HS-27A (cell line): ENCODE measurements at regions not wholly inside any gene's neighbourhood (a gene's known extent, or its start where the extent isn't known, plus 50 kb on each side); places are given as distances from the start of the nearest gene placed in this dataset.

Source experiments
- DNase-seq: peaks from one replicate; pipeline ENCODE4 v3.0.0-alpha.2; 2012; ENCODE audit warnings: low read depth, missing footprints

DNA sequence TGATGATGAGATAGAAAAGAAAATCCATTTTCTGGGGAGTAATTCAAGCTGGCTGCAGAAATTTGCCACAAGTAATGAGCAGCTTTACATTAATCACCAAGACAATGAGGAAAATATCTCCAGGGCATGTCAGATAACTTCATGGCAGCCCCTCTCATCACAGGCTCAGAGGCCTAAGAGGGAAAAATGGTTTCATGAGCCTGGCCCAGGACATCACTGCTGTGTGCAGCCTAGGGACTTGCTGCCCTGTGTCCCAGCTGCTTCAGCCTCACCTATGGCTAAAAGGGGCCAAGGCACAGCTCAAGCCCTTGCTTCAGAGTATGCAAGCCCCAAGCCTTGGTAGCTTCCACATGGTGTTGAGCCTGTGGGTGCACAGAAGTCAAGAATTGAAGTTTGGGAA, 161.7 kb downstream of the OPA1 start:
- DNase-seq: no peak

DNA sequence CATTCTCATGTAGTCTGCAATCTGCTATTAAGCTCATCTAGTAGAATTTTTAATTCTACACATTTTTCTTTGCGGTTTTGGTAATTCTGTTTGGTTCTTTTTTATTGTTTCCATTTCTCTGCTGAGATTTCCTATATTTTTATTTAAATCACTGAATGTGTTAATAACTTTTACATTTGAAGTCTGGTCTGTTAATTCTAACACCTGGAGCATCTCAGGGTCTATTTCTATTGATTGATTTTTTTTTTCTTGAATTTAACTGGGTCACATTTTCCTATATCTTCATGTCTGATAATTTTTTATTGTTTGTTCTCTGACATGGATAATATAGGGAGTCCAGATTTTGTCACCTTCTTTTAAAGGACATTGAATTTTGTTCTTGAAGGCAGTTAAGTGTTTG, 163.5 kb downstream of the OPA1 start:
- DNase-seq: no peak

DNA sequence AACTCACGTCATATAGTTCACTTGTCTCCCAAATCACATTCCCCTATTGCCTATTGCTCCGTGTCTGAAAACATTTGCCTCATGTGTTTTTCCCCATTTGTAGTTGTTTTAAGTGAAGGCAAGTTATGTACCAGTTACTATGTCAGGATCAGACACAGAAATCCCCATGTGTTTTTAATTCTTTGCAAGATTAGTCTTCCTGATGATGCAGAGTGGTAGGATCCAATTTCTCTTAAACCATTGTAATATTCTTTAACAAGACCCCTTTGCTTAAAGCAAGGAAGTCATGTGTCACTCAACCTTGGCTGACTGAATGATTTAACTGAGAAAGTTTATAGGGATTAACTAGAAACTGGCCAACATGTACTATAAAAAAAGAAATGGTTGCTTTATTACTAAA, 164.4 kb downstream of the OPA1 start:
- DNase-seq: no peak

DNA sequence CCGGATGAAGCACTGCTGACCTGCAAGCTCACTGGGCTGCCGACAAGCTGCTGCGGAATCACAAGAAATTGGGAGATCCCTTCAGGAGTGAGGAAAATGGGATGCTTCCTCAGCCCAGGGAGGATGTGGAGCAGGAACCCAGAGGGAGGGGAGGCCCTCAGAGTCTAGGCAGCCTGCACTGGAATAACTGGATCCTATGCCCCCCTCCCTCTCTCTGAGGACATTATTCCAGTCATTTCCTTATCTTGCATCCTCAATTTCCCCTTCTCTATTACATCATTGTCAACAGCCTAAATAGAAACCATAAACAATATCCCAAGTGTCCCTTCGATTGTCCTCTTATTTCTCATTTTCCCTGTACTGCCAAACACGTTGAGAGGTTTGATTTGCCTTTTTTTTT, 169.0 kb downstream of the OPA1 start:
- no peak for DNase-seq

DNA sequence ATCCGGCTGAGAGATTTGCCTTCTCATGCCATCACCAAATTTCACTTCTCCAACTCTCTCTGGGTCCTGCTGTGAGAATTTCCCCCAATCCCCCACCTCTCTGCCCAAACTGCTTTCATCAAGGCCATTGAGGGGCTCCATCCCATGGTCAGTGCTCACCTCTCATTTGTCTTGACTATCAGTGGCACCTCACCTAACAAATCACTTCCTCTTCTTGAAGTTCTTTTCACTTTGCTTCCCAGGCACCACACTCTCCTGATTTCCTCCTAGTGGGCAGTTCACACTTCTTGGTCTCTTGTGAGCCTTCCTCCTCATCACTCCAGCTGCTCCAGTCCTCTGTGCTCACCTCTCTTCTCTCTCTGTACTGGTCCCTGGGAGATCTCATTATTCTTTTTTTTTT, 169.6 kb downstream of the OPA1 start:
- DNase-seq: no peak

DNA sequence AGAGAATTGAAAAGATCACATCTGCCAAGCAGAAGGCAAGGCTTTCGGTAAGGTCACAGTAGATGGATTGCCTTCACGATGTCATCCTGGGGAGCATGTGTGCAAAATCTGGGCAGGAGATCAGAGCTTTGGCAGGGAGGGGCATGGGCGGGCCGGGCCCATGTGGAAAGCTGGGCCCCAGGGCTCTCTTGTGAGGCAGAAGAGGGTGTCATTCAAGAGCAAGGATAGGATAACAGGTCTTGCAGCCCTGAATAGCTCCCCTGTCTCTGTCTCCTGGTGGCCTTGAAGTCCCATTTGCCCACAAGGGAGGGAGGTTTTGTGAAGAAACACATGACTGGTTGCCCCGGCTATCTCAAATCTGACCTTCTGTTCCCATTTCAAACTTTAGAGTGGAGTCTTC, 172.0 kb downstream of the OPA1 start:
- no peak for DNase-seq

DNA sequence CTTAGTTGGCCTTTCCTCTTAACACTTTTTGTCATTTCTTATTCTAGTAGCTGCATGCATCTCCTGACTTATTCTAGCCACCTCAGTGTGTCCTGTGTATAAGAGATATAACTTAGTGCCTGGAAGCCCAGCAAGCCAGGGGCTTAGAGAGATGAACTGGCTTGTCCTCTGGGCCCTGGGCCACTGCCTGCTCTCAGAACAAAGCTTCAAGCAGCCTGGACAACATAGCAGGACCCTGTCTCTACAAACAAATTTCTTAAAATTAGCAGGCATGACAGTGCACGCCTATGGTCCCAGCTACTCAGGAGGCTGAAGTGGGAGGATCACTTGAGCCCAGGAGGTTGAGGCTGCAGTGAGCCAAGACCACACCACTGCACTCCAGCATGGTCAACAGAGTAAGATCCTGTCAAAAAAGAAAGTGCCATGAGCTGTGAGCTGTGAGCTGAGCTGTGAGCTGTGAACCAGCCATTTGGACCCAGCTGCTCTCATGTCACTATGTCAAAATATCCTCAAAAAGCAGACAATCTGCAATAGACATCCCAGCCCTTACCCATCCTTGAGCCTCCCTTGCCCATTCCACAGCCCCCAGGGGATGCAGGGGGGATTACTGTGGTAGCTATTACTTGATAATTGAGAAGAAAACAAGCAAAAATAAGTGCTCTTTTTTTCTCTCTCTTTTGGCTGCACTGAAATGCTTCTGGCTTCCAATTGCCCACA, 174.5 kb downstream of the OPA1 start:
- no peak for DNase-seq

DNA sequence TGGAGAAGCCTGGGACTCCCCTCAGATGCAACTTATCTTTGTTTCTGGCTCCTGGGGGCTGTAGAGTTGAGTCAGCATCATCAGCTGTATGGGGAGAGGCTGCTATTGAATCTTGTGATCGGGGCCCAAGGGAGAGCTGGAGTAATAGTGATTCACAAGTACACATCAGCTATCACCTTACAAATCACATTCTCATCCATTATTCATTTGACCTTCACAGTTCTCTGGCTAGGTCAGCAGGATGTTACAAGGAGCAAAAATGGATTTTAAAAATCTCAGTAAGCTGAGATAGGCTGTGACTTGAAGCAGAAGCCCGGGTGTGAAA, 175.0 kb downstream of the OPA1 start:
- no peak for DNase-seq

DNA sequence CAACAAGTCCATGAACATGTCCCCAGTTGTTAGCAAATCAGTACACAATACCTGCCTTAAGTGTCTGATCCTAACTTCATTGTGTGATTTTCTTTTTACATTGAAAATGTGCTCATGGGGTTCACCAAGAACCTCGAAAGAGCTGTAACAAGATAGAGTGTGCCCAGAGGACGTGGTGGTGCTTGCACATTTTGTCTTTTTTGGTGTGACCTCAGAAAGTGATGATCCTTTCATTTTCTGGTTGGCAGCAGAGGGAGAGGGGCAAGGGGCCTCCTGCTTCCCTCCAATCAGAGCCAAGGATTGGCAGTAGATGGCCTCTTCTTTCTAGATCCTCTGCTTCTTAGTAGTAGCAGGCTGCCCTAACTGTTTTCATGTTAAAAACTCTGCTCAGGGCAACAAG, 176.4 kb downstream of the OPA1 start:
- no peak for DNase-seq

DNA sequence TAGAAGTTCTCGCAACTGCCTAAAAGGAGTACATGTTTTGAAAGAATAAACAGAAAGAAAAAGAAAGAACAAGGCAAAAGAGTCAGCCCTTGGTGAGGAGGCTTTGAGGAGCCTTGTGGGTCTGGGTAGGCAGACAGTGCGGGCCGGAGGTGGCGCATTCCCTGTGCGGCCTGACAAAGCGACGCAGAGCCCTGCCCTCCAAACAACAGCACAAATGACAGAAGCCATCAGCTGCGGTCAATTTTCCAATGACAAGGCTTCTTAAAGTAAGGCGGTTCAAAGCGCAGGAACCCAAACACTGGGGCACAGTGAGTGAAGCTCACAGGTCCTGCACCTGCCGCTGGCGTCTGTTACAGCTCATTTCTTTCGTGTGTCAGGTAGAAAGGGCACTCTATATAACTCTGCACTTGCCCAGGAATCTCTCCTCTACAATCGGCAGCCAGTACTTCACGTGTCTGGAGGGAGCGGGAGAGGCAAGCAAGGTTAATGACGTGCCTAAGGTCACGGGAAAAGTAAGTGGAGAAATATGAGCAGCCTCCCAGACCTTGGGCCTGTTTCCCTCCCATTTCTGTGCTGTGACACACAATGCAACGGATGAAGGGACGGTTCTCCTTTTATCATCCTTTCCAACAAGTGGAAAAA, 178.1 kb downstream of the OPA1 start:
- DNase-seq: no peak

DNA sequence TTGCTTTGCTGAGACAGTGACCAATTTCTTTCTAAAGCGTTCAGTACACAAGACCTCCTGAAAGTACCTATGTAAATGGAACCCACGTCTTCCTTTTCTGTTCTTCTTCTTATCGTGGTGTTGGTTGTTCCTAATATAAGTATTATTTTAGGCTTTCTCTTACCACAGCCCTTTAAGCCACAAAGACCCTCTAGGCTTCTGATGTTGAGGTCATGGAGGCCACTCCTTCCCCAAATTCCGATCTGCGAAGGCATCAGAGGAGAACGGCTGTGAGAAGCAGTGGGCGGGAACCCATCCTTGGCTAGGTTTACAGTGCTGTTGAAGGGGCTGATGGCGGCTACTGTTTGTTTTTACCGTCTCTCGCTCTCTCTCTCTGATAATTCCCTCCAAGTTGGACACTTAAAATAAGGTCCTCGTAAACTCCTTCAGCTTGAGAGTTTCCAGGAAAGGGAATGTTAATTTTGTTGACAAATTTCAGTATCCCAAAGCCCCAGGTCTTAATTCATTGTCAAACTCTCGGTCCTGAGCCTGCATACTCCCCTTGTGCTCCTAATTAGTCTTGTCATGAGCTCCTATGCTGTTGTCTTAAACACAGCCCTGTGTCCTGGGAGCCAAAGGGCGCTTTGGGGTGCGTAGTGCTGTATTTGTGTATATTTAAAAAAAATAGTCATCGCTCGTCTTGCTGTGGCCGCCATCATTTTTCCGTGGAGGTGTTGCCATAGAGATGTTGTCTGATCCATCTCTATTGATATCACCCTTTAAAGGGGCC, 178.8 kb downstream of the OPA1 start:
- no peak for DNase-seq

DNA sequence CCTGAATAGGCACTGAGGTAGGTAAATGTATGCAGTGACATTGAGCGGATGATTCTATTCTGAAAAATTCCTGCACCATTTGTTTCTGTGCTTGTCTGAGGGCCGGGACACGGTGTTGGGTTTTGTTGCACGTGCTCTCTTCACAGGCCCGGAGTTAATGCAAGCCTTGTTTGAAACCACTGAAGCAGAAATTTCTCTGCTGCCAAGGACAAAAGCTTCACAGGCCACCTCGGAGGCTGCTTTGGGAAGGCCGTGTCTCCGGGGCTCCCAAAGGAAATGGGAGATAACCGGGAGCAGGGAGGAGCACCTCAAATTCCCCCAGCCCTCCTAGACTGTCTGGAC, 179.4 kb downstream of the OPA1 start:
- no peak for DNase-seq

DNA sequence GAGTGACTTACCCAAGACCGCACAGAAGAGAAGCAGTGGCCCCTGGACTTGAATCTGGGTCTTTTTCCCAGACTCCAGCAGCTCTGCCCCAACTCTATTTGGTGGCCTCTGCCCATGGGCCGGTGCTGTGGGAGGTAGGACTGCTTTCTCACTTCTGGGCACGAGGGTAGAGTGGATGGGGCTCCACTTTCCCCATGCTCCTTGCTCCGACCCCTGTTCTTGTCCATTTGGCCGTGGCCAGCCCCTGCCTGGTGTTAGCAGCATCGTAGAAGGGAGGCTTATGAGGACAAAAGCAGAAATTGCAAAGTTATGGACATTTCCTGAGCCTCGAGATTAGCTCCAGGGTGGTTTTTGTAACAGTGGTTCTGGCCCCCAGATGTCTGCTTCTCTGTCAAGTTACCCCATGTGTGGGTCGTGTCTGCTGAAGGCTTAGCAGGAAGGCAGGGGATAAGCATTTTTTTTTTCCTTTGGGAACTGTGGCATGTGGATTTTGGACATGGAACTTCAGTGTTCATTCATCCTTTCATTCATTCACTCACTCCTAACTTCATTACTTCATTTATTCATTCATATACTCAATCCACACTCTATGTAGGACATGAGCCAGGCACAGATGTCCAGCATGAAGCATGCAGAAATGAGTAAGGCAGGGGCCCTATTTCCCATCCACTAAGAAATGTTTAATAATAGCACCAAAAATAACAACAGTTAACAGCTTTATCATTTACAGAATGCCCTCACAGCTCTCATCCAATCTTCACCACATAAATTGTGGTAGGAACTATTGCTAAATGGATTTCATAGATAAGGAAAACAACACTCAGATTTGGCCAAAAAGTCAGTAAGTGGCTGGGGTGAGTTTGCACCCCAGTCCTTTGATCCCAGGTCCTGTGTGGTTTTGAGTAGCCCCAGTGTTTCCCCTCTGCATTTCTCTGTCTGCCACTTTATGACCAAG, 180.5 kb downstream of the OPA1 start:
- no peak for DNase-seq

DNA sequence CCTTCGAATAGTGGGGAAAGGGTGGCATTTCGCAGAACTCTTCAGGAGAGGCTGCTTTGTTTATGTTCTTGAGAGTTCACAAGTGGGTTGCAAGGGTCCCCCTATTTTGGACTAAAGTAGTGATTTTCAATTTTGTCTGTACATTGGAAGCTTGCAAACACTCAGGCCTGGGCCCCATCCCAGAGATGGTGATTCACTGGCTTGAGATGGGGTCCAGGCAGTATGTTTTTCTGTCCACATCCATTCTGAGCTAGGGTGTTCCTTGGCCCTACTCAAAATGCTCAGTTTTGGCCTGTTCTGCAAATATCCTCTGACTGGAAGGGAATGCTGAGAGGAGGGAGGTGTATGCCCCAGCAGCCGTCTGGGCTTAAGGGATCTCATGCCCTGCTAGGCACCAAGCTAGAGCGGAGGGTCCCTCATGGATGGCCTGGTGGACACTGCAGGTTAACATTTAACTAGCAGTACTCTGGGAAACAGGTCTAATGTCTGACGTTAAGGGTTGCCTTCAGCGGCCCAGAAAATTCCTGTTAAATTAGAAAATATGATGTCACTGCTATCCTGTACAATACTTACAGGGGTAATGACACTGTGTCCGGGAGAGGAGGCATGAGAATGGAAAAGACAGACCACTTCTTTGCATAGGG, 181.4 kb downstream of the OPA1 start:
- DNase-seq: no peak

DNA sequence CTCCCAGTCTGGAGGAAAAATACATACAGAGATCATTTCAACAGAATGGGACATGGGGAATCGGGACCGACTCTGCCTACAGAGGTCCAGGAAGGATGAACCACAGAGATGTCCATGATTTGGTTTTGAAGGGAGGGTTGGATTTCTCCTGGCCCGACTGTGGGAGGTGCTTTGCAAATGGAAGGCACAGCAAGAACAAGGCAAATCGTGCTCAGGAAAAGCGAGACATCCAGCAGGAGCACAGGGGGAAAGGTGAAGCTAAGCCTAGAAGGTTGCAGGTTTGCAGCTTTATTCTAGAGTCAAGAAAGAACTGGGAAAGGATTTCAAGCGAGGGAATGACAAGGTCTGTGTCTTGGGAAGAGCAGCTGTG, 181.9 kb downstream of the OPA1 start:
- no peak for DNase-seq

DNA sequence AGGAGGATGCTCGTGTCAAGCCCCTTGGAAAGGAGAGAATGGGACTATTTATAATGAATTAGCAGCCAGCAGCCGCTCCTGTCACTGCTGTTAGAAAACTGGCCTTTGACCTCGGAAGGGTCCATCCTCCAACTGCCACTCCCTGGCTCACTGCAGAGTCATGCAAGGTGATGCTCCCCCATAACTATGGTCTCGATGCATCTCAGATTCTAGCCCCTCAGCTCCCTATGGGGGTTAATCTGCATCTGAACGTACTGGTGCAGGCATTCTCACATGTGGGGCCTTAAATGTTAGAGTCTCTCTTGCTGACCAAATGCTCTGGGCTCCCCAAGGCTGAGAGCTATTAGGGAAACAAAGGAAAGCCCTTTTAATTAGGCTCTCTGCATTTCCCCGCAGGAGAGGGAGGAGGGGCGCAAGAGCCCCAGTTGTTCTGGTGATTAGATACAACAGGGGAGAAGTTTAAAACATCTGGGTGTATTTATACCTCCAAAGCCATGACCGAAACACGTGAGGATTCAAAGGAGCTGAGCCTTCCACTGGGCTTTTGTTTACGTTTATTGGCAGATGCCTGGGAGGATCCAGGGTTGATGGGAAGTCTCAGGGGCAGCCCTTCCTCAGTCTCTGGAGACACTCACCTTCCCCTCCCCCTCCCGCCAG, 182.5 kb downstream of the OPA1 start:
- DNase-seq: no peak

DNA sequence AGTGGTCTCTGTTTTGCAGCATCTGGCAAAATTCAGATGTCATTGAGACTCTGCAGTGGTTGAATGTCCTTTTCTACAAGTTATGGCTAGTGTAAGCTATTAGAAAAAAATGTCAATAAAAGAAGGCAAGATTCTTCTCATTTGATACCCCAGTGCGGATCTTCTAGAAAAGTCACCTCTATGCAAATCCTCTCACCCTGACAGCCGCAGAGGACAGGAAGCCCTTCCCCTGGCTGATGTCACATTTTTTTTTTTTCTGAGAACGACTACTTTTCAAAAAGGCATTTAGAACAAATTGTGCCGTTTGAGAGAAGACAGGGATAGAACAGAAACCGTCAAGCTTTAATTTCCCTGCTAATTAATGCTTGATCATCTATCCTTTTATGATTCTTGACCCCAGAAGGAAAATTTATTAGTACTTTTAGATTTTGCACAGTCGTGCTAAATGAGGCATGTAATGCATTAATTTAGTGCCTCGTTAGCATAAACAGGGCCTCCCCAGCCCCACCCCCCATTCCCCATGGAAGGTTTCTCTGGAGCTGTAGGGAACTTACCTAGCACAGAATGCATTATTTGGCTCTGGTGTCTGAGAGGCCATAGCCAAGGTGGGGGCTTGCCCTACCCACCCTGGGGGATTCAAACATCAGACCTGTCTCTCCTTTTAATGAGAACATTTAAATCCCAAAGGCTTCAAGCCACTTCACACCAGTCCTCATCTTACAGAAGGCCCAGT, 183.8 kb downstream of the OPA1 start:
- no peak for DNase-seq

DNA sequence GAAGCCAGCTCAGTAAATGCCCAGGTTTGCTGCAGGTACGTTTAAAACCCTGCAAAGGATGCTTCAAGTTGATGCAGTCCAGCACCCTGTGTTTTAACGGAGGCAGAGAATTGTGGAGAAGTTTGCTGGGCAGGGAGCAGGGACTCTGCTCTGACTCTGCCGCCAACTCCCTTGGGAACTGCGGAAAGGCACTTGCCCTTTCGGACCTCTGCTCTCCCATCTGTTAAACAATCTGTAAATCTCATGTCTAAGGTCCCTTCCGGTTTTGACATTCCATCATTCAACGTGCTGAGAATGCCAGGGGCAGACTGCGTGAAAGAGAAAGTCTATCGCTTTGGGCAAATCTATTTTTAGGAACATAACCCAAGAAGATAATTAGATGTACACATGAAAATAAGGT, 184.5 kb downstream of the OPA1 start:
- DNase-seq: no peak

DNA sequence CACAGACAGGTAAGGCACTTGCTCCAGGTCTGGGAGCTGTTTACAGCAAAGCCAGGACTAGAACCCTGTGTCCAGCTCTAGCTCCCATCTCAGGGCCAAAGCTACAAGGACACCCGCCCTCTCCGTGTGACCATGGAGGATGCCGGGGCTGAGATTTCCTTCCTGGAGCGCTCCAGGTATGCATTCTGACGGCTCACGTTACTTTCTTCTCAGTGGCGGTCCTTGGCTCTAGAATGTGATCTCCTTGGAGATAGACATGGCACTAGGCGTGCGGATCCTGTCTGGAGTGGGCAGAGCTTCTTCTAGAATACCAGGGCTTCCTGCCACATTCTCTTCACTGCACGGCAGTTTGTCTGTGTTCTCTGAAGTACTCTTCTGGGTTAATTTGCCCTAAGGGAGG, 185.7 kb downstream of the OPA1 start:
- DNase-seq: no peak

DNA sequence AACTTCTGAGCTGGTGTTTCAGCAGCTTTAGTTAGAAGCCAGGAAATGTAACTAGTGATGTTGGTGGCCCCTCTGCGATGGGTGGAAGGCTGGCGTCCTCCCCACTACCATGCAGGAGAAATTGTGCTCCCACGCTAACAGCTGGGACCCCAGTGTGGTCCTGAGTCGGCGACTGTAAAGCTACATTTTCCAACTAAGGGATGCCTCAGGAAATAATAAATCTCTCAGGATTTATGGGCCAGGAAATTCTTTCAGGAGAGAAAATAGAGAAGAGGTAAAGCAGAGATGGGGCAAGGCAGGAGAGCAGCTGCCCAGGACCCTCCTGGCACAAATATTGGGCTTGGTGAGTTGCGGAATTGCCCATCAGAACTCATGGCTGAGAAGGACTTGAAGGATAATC, 186.9 kb downstream of the OPA1 start:
- DNase-seq: no peak

DNA sequence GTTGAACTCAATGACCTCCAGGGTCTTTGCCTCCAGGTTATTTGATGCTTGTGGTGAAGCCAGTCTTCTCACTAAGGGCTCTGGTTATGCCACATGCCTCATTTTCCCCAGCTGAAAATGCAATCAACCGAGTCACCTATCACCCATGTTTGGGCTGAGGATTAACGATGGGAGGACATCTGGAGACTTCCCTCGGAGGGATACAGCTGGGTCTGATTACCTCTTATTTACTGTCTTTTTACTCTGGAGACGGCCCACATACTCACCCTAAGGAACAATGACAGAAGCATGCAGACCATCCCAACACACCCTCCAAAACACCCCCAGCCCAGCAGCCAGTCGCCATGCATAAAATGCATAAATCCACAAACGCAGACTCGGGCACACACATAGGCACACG, 187.4 kb downstream of the OPA1 start:
- no peak for DNase-seq
